ENCODE measurements at regions not wholly inside any gene's neighbourhood (a gene's known extent, or its start where the extent isn't known, plus 50 kb on each side); places are given as distances from the start of the nearest gene placed in this dataset.

DNA sequence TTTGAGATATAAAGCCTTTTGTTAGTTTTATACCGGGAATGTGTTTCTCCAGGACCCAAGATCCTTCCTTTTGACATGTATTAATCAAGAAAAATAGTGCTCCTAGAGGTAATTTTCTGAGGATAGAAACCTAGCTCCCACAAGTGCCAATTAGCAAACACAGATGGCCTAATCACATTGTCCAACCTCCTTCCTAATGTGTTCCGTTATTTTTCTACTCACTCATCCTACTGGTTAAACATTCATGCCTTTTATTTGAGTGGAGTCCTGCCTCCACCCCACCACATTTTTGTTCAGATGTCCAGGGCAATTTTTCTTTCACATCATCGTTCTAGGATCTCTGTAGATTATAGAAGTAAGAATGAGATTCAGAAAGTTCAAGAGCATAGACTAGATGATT, 610.0 kb upstream of the MBL2 start:
- DNase-seq, result no peak
- H4K5ac ChIP-seq (ENCODE audit: insufficient read length, low read depth, low read length), result no peak overlapping the region
- no peak overlapping the region for H3K9ac ChIP-seq (ENCODE audit: extremely low read depth, insufficient read length, low read length)
- H3K27ac ChIP-seq (ENCODE audit: insufficient read length, low read depth, low read length), result no peak overlapping the region
- no peak overlapping the region for H2BK20ac ChIP-seq (ENCODE audit: low read depth, low read length, poor library complexity, severe bottlenecking)
- no CpG with 5 or more reads among the region's 3 CpGs for WGBS (ENCODE audit: extremely low coverage, insufficient read length, low lambda C conversion rate)
- no peaks in the 10 kb centered on the region for H3K79me1 ChIP-seq (ENCODE audit: insufficient read depth, low read depth, low read length, poor library complexity, severe bottlenecking)
- no peaks in the 10 kb centered on the region for H3K9me3 ChIP-seq (ENCODE audit: control insufficient read depth, low read depth, low read length)
- H2BK120ac ChIP-seq (ENCODE audit: low read depth, low read length, poor library complexity, severe bottlenecking), result no peak overlapping the region
- no peak overlapping the region for H4K91ac ChIP-seq (ENCODE audit: insufficient read length, low read depth, low read length)
- H3K9me3 Mint-ChIP-seq, result peaks cover 3 to 5% of the 10 kb centered on the region in 2 experiments; a peak in 4 of 5 replicates
- no peak overlapping the region for H2AFZ ChIP-seq (ENCODE audit: low read length)
- no peak overlapping the region for H3K18ac ChIP-seq (ENCODE audit: insufficient read length, low read depth, low read length)
- H3K79me2 ChIP-seq (ENCODE audit: insufficient read depth, low read length), result no peaks in the 10 kb centered on the region
- H3K23me2 ChIP-seq (ENCODE audit: insufficient read length, low read depth, low read length, poor library complexity, severe bottlenecking), result no peaks in the 10 kb centered on the region
- peak overlapping the region in 1 of 3 experiments; percentile 24; a peak in 2 of 7 replicates for H3K27ac Mint-ChIP-seq
- H4K20me1 ChIP-seq (ENCODE audit: control insufficient read depth, insufficient read depth, insufficient read length), result no peaks in the 10 kb centered on the region
- H3K23ac ChIP-seq (ENCODE audit: insufficient read length, low read depth, low read length), result no peak overlapping the region
- no peak overlapping the region for H2BK12ac ChIP-seq (ENCODE audit: insufficient read length, low read depth, low read length)
- no peak overlapping the region for H2BK15ac ChIP-seq (ENCODE audit: low read depth, low read length)
- no peak overlapping the region for H2BK5ac ChIP-seq (ENCODE audit: insufficient read length, low read length)
- H3K27me3 Mint-ChIP-seq (ENCODE audit: low read depth), result no peaks in the 10 kb centered on the region
- no peak overlapping the region for H3K14ac ChIP-seq (ENCODE audit: insufficient read depth, low read length)
- no peak overlapping the region for H3K4me3 Mint-ChIP-seq
- no peak overlapping the region for H3K56ac ChIP-seq (ENCODE audit: insufficient read length, low read depth, low read length)
- no peak overlapping the region for H4K8ac ChIP-seq (replicated peaks; ENCODE audit: insufficient read length, low read depth, low read length)
- no peak overlapping the region for H3K4me2 ChIP-seq (ENCODE audit: insufficient read depth, insufficient read length, low read length)
- H3K4me1 Mint-ChIP-seq, result peaks cover 0 to 6% of the 10 kb centered on the region in 2 experiments; a peak in 1 of 4 replicates
- no peak for TF ChIP-seq CTCF (conservative IDR thresholded peaks at IDR 0.05)
- H2AK5ac ChIP-seq (ENCODE audit: insufficient read length, low read length), result no peak overlapping the region
- H3K36me3 Mint-ChIP-seq (ENCODE audit: insufficient read depth in 1 of 3, low read depth in 3 of 3), result peaks cover 8 to 11% (median 10%) of the 10 kb centered on the region in 3 experiments
- no peaks in the 10 kb centered on the region; the same call in 1 of the 2 replicates for H3K4me1 ChIP-seq (ENCODE audit: insufficient read depth, low read length)
- H3K27me3 ChIP-seq (ENCODE audit: insufficient read depth, low read length), result no peaks in the 10 kb centered on the region
- no peak overlapping the region for H3T11ph ChIP-seq (ENCODE audit: low read length)
- no peak overlapping the region for H3K4ac ChIP-seq (ENCODE audit: low read depth, low read length)
